Neural progenitor cell (in vitro differentiated cells): ENCODE measurements at regions not wholly inside any gene's neighbourhood (a gene's known extent, or its start where the extent isn't known, plus 50 kb on each side); places are given as distances from the start of the nearest gene placed in this dataset.

Experiments used
- DNase-seq: peaks from one replicate; pipeline ENCODE4 v3.0.0-alpha.2; 2016; ENCODE audit warnings: low spot score
- H2AFZ ChIP-seq: fragments of 200-600 bp; sonication (generic); replicated peaks from 2 replicates; pipeline ENCODE4 v1.6.1; 2016; ENCODE audit warnings: antibody characterized with exemption
- H3F3A ChIP-seq: fragments of 200-600 bp; sonication (generic); 2 replicates; pipeline ENCODE4 v1.6.1; 2016; ENCODE audit warnings: antibody characterized with exemption, low read depth
- H3K27ac ChIP-seq: fragments of 200-600 bp; sonication (generic); 2 replicates; pipeline ENCODE4 v1.5.1; 2016; ENCODE audit warnings: mild to moderate bottlenecking
- H3K27me3 ChIP-seq: fragments of 200-600 bp; sonication (generic); 2 replicates; pipeline ENCODE4 v1.6.1; 2016; ENCODE audit warnings: mild to moderate bottlenecking, moderate library complexity
- H3K36me3 ChIP-seq: fragments of 200-600 bp; sonication (generic); 2 replicates; pipeline ENCODE4 v1.5.1; 2016
- H3K4me1 ChIP-seq: fragments of 200-600 bp; sonication (generic); 2 replicates; pipeline ENCODE4 v1.6.1; 2016; ENCODE audit warnings: mixed run types
- H3K4me2 ChIP-seq: fragments of 200-600 bp; sonication (generic); 2 replicates; pipeline ENCODE4 v1.6.1; 2016
- H3K4me3 ChIP-seq: fragments of 200-600 bp; sonication (generic); 2 replicates; pipeline ENCODE4 v1.5.1; 2016
- H3K79me2 ChIP-seq: fragments of 200-600 bp; sonication (generic); 2 replicates; pipeline ENCODE4 v1.6.1; 2016; ENCODE audit warnings: low read depth
- H3K9ac ChIP-seq: fragments of 200-600 bp; sonication (generic); 2 replicates; pipeline ENCODE4 v1.6.1; 2016
- H3K9me3 ChIP-seq: fragments of 200-600 bp; sonication (generic); 2 replicates; pipeline ENCODE4 v1.5.1; 2016; ENCODE audit warnings: low read depth
- H4K20me1 ChIP-seq: fragments of 200-600 bp; sonication (generic); 2 replicates; pipeline ENCODE4 v1.6.1; 2016; ENCODE audit warnings: low read depth
- H3K27ac Mint-ChIP-seq: 3 replicates; pipeline ENCODE4 v1.8.0; 2021; ENCODE audit warnings: mixed read lengths
- H3K27me3 Mint-ChIP-seq: 2 replicates; pipeline ENCODE4 v1.8.0; 2022; ENCODE audit warnings: low read depth, mild to moderate bottlenecking, inconsistent platforms, moderate library complexity, mixed read lengths; ENCODE audit not compliant: insufficient read depth
- H3K36me3 Mint-ChIP-seq: 3 replicates; pipeline ENCODE4 v1.8.0; 2021; ENCODE audit warnings: mixed read lengths
- H3K4me1 Mint-ChIP-seq: 3 replicates; pipeline ENCODE4 v1.8.0; 2021; ENCODE audit warnings: mixed read lengths
- H3K4me3 Mint-ChIP-seq: 3 replicates; pipeline ENCODE4 v1.8.0; 2021; ENCODE audit warnings: mild to moderate bottlenecking, moderate library complexity, mixed read lengths
- H3K9me3 Mint-ChIP-seq: 3 replicates; pipeline ENCODE4 v1.8.0; 2020; ENCODE audit warnings: mixed read lengths
- CTCF ChIP-seq: fragments of 200-600 bp; sonication (generic); IDR thresholded peaks from 2 replicates; pipeline ENCODE4 v1.5.1; 2017; ENCODE audit warnings: antibody characterized with exemption, mild to moderate bottlenecking
- EZH2 ChIP-seq: fragments of 200-600 bp; sonication (generic); IDR thresholded peaks from 2 replicates; pipeline ENCODE4 v1.6.1; 2017; ENCODE audit warnings: antibody characterized with exemption, mild to moderate bottlenecking, moderate library complexity
- EZH2phosphoT487 ChIP-seq: fragments of 200-600 bp; sonication (generic); IDR thresholded peaks from 2 replicates; pipeline ENCODE4 v1.6.1; 2017; ENCODE audit warnings: antibody characterized with exemption

GRCh38 chr2:107112561-107112960, 226.6 kb upstream of the ST6GAL2 start:
- no peaks in the 10 kb centered on the region for H3K27me3 Mint-ChIP-seq
- Histone ChIP-seq H3K4me2 (no peak overlapping the region), H2AFZ (no peak overlapping the region), H3K36me3 (no peaks in the 10 kb centered on the region), H4K20me1 (no peaks in the 10 kb centered on the region), H3K79me2 (no peaks in the 10 kb centered on the region), H3K9ac (no peak overlapping the region), H3F3A (no peaks in the 10 kb centered on the region), H3K4me3 (no peak overlapping the region), H3K27me3 (no peaks in the 10 kb centered on the region), H3K4me1 (no peaks in the 10 kb centered on the region), H3K9me3 (no peaks in the 10 kb centered on the region), H3K27ac (no peak overlapping the region)
- peaks cover 2% of the 10 kb centered on the region for H3K36me3 Mint-ChIP-seq
- no peaks in the 10 kb centered on the region for H3K4me1 Mint-ChIP-seq
- TF ChIP-seq CTCF, result no peak
- TF ChIP-seq EZH2, result no peak
- no peak for TF ChIP-seq EZH2phosphoT487
- no peak overlapping the region for H3K27ac Mint-ChIP-seq
- peaks cover 2% of the 10 kb centered on the region for H3K9me3 Mint-ChIP-seq
- no peak for DNase-seq
- H3K4me3 Mint-ChIP-seq, result no peak overlapping the region

- DNase-seq, result no peak
- no peaks in the 10 kb centered on the region for H3K27me3 ChIP-seq
- H3K79me2 ChIP-seq, result no peaks in the 10 kb centered on the region
- no peaks in the 10 kb centered on the region for H3K4me1 Mint-ChIP-seq
- TF ChIP-seq EZH2phosphoT487, result no peak
- TF ChIP-seq CTCF, result no peak
- no peak for TF ChIP-seq EZH2
- H3K36me3 ChIP-seq, result no peaks in the 10 kb centered on the region
- no peak overlapping the region for H3K9ac ChIP-seq
- H3K9me3 ChIP-seq, result no peaks in the 10 kb centered on the region
- no peak overlapping the region for H2AFZ ChIP-seq
- H3K36me3 Mint-ChIP-seq, result no peaks in the 10 kb centered on the region
- no peaks in the 10 kb centered on the region for H3F3A ChIP-seq
- H3K9me3 Mint-ChIP-seq, result no peaks in the 10 kb centered on the region
- no peak overlapping the region for H3K4me3 Mint-ChIP-seq
- H3K27ac ChIP-seq, result no peak overlapping the region
- H3K27me3 Mint-ChIP-seq, result no peaks in the 10 kb centered on the region
- H3K4me1 ChIP-seq, result no peaks in the 10 kb centered on the region
- H4K20me1 ChIP-seq, result no peaks in the 10 kb centered on the region
- H3K27ac Mint-ChIP-seq, result no peak overlapping the region
- H3K4me2 ChIP-seq, result no peak overlapping the region
- H3K4me3 ChIP-seq, result no peak overlapping the region
Observed at GRCh38 chr2:107128381-107128780, 242.4 kb upstream of the ST6GAL2 start.

GRCh38 chr2:107132070-107132469, 246.1 kb upstream of the ST6GAL2 start:
- Histone ChIP-seq H3K4me2 (no peak overlapping the region), H3K4me3 (no peak overlapping the region), H3K27ac (no peak overlapping the region), H3K4me1 (no peaks in the 10 kb centered on the region), H2AFZ (no peak overlapping the region), H3K27me3 (no peaks in the 10 kb centered on the region), H3K36me3 (no peaks in the 10 kb centered on the region), H3K9me3 (no peaks in the 10 kb centered on the region), H3K79me2 (no peaks in the 10 kb centered on the region), H3F3A (no peaks in the 10 kb centered on the region), H3K9ac (no peak overlapping the region), H4K20me1 (no peaks in the 10 kb centered on the region)
- Mint-ChIP-seq H3K4me3 (no peak overlapping the region), H3K27me3 (no peaks in the 10 kb centered on the region), H3K27ac (no peak overlapping the region), H3K4me1 (no peaks in the 10 kb centered on the region), H3K9me3 (no peaks in the 10 kb centered on the region), H3K36me3 (no peaks in the 10 kb centered on the region)
- no peak for DNase-seq
- TF ChIP-seq EZH2, result no peak
- no peak for TF ChIP-seq EZH2phosphoT487
- TF ChIP-seq CTCF, result no peak

GRCh38 chr2:107132746-107133145, 246.8 kb upstream of the ST6GAL2 start:
- Mint-ChIP-seq H3K4me3 (no peak overlapping the region), H3K27ac (no peak overlapping the region), H3K27me3 (peaks cover 2% of the 10 kb centered on the region), H3K4me1 (peaks cover 1% of the 10 kb centered on the region), H3K9me3 (no peaks in the 10 kb centered on the region), H3K36me3 (no peaks in the 10 kb centered on the region)
- Histone ChIP-seq H3K36me3 (no peaks in the 10 kb centered on the region), H3K27ac (no peak overlapping the region), H2AFZ (no peak overlapping the region), H3K9ac (no peak overlapping the region), H3K4me3 (no peak overlapping the region), H3K4me2 (no peak overlapping the region), H3K9me3 (no peaks in the 10 kb centered on the region), H3K79me2 (no peaks in the 10 kb centered on the region), H3K4me1 (peaks cover 2% of the 10 kb centered on the region), H4K20me1 (no peaks in the 10 kb centered on the region), H3K27me3 (no peaks in the 10 kb centered on the region), H3F3A (no peaks in the 10 kb centered on the region)
- TF ChIP-seq EZH2phosphoT487 (no peak), CTCF (no peak), EZH2 (no peak)
- DNase-seq, result no peak
